ENCODE measurements at regions not wholly inside any gene's neighbourhood (a gene's known extent, or its start where the extent isn't known, plus 50 kb on each side); places are given as distances from the start of the nearest gene placed in this dataset.

DNA sequence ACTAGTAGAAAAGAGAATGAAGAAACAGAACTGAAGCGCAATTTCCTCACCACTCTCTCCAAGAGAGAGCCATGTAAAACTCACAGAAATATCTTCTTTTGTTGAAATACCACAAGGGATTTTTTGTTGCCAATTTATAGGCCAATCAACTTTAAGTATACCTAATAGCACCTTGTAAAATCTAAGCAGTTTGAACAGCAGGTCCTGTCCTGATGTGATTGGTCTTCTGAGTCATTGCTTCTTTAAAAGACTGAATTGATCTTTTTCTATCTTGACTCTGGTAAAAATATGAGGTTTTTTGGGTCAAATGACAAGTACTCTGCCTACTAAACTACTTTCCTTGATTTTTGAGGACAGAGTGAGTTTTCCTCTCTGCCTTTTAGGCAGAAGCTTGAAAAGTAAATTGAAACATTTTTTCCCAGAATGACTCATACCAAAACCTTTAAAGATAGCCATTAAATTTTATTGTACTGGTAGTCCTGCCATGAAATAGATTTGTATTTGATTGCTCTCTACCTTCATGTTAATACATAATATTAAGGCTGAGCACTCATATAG is 343.9 kb upstream of the CBLB start:
- no peaks in the 10 kb centered on the region for H3K27me3 Mint-ChIP-seq
- no peak overlapping the region for H3K4me3 Mint-ChIP-seq
- intact Hi-C loops (cut with micrococcal nuclease), result no loop called here
- TF ChIP-seq, protein P1, sequence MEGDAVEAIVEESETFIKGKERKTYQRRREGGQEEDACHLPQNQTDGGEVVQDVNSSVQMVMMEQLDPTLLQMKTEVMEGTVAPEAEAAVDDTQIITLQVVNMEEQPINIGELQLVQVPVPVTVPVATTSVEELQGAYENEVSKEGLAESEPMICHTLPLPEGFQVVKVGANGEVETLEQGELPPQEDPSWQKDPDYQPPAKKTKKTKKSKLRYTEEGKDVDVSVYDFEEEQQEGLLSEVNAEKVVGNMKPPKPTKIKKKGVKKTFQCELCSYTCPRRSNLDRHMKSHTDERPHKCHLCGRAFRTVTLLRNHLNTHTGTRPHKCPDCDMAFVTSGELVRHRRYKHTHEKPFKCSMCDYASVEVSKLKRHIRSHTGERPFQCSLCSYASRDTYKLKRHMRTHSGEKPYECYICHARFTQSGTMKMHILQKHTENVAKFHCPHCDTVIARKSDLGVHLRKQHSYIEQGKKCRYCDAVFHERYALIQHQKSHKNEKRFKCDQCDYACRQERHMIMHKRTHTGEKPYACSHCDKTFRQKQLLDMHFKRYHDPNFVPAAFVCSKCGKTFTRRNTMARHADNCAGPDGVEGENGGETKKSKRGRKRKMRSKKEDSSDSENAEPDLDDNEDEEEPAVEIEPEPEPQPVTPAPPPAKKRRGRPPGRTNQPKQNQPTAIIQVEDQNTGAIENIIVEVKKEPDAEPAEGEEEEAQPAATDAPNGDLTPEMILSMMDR (IDR thresholded peaks at IDR 0.05), result no peak
- H3K36me3 Mint-ChIP-seq (ENCODE audit: low read depth), result no peaks in the 10 kb centered on the region
- H3K27ac Mint-ChIP-seq, result no peak overlapping the region
- no peak for ATAC-seq (ENCODE audit: low read depth)
- peaks cover 6% of the 10 kb centered on the region for H3K9me3 Mint-ChIP-seq
- CTCF ChIA-PET, result no interaction called here
- POLR2A ChIA-PET, result no interaction called here
- no peak for DNase-seq
- H3K4me1 Mint-ChIP-seq, result peaks cover 15% of the 10 kb centered on the region

DNA sequence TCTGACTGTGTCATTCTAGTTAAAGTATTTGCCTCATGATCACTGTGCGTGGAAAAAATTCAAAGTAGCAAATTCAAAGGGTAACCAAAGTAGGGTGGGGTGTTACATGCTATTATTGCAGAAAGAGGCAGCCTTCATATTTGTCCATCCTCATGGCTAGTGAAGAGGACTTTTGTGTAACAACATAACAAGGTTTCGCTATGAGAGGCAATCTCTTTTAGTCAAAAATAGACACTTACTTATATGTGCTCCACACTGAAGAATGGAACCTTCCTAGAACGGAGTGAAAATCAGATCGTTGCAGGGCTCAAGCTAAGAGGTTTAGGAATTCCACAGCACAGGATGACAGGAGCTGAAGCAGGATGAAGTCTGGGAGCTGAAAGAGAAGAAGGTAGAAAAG is 345.1 kb upstream of the CBLB start:
- ChIA-PET CTCF (no interaction called here), POLR2A (interaction anchor here (1.2 kb wide), 1 partner anchor 42 kb away, joined by 3 read pairs; no protein-coding TSS in a partner anchor)

DNA sequence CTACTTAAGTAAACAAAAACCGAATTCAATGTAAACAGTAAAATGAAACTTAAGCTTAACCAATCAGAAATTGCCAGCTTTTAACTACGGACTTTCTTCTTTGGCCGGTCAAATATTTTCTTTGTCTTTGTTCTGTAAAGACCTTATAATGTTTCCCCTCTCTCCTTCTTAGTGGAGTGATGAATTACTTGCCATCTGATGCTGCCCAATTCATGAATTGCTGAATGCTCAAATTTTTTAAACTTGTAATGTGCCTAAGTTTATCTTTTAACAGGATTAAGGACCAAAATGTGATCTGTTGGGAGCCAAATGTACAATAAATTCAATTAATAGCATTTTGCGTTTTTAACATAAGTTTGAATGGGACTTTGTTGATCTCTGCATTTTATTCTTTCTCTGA is 345.8 kb upstream of the CBLB start:
- DNase-seq, result no peak

More for the DNA sequence above, 345.1 kb upstream of the CBLB start:
- H3K36me3 Mint-ChIP-seq (ENCODE audit: low read depth), result no peaks in the 10 kb centered on the region
- TF ChIP-seq, protein P1 (IDR thresholded peaks at IDR 0.05), result no peak
- ATAC-seq (ENCODE audit: low read depth) (no peak), DNase-seq (no peak)
- H3K27ac Mint-ChIP-seq, result peak overlapping the region; percentile 3
- H3K9me3 Mint-ChIP-seq, result peaks cover 6% of the 10 kb centered on the region
- H3K4me1 Mint-ChIP-seq, result peaks cover 12% of the 10 kb centered on the region
- intact Hi-C loops (cut with micrococcal nuclease), result loop anchor here (2.0 kb wide), 1 partner anchor 43 kb away; no protein-coding TSS in a partner anchor
- no peaks in the 10 kb centered on the region for H3K27me3 Mint-ChIP-seq
- H3K4me3 Mint-ChIP-seq, result peak overlapping the region; percentile 48

DNA sequence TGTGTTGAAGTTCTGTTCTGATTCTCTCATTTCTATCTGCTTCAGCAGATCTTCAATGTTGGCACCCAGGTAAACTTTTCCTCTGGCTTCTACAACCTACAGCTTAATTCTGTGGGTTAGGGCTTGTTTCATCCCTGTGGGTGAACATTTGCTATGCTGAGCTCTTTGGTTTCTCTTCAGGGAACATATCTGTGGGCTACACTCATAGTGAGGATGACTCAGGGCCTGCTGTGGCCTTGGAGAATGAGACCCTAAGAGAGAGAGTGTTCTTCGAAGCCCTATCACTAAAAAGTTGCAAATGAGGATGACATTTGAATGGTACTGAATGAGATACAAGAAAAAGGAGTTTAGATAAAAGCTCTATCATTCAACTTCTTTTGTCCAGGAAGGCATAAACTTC is 346.2 kb upstream of the CBLB start:
- no peaks in the 10 kb centered on the region for H3K36me3 Mint-ChIP-seq (ENCODE audit: low read depth)
- peaks cover 9% of the 10 kb centered on the region for H3K9me3 Mint-ChIP-seq
- H3K4me3 Mint-ChIP-seq, result no peak overlapping the region
- TF ChIP-seq, protein P1 (IDR thresholded peaks at IDR 0.05), result no peak
- ChIA-PET POLR2A (interaction anchor here (0.7 to 1.2 kb wide), 2 partner anchors 40 to 180 kb away, joined by 3 to 4 read pairs; no protein-coding TSS in a partner anchor), CTCF (no interaction called here)
- no peak overlapping the region for H3K27ac Mint-ChIP-seq
- intact Hi-C loops (cut with micrococcal nuclease), result loop anchor here (2.0 kb wide), 1 partner anchor 42 kb away; no protein-coding TSS in a partner anchor
- H3K4me1 Mint-ChIP-seq, result peaks cover 12% of the 10 kb centered on the region
- H3K27me3 Mint-ChIP-seq, result no peaks in the 10 kb centered on the region
- no peak for ATAC-seq (ENCODE audit: low read depth)
- DNase-seq, result no peak

More for the DNA sequence above, 345.8 kb upstream of the CBLB start:
- H3K4me1 Mint-ChIP-seq, result peaks cover 12% of the 10 kb centered on the region
- no peaks in the 10 kb centered on the region for H3K27me3 Mint-ChIP-seq
- H3K9me3 Mint-ChIP-seq, result peaks cover 6% of the 10 kb centered on the region
- intact Hi-C loops (cut with micrococcal nuclease), result loop anchor here (2.0 kb wide), 1 partner anchor 42 kb away; no protein-coding TSS in a partner anchor
- TF ChIP-seq, protein P1 (IDR thresholded peaks at IDR 0.05), result no peak
- no peak overlapping the region for H3K27ac Mint-ChIP-seq
- no peak overlapping the region for H3K4me3 Mint-ChIP-seq
- ChIA-PET CTCF (no interaction called here), POLR2A (interaction anchor here (1.2 kb wide), 1 partner anchor 41 kb away, joined by 3 read pairs; no protein-coding TSS in a partner anchor)
- no peak for ATAC-seq (ENCODE audit: low read depth)
- H3K36me3 Mint-ChIP-seq (ENCODE audit: low read depth), result no peaks in the 10 kb centered on the region

DNA sequence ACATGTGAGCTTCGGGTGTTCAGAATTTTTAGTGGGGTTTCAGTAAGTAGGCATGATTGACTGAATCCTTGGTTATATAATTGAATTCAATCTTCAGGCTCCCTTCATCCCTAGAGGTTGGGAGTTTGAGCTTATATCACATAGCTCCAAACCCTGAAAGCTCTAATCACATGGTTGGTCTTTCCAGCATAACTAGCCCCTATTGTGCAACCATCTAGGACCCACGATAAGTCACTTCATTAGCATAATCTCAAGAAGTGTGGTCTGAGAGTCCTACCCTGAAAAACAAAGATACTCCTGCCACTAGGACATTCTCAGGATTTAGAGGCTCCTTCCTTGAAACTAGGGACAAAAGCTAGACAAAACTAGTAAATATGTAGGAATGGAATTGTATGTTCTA is 348.9 kb upstream of the CBLB start:
- CTCF ChIA-PET, result no interaction called here
- POLR2A ChIA-PET, result no interaction called here
- intact Hi-C loops (cut with micrococcal nuclease), result no loop called here
- H3K4me3 Mint-ChIP-seq, result no peak overlapping the region
- ATAC-seq (ENCODE audit: low read depth), result no peak
- DNase-seq, result no peak
- H3K27ac Mint-ChIP-seq, result no peak overlapping the region
- no peaks in the 10 kb centered on the region for H3K36me3 Mint-ChIP-seq (ENCODE audit: low read depth)
- TF ChIP-seq, protein P1 (IDR thresholded peaks at IDR 0.05), result no peak
- H3K4me1 Mint-ChIP-seq, result peaks cover 8% of the 10 kb centered on the region
- peaks cover 24% of the 10 kb centered on the region for H3K9me3 Mint-ChIP-seq
- H3K27me3 Mint-ChIP-seq, result no peaks in the 10 kb centered on the region

Measured in activated B cell treated with CpG ODN at 0.5 μM for 24 hours (primary cell).